NCI-H2196 (cell line): ENCODE measurements at regions not wholly inside any gene's neighbourhood (a gene's known extent, or its start where the extent isn't known, plus 50 kb on each side); places are given as distances from the start of the nearest gene placed in this dataset.

Source experiments
- DNase-seq: peaks from one replicate; lab custom pipeline; 2025; ENCODE audit not compliant: unreplicated experiment; lab: John Stamatoyannopoulos, UW

GRCh38 chr18:77733292-77733903, 483.8 kb downstream of the GALR1 start:
- no peak for DNase-seq

GRCh38 chr18:77736842-77737241, 487.2 kb downstream of the GALR1 start:
- DNase-seq, result no peak

DNA sequence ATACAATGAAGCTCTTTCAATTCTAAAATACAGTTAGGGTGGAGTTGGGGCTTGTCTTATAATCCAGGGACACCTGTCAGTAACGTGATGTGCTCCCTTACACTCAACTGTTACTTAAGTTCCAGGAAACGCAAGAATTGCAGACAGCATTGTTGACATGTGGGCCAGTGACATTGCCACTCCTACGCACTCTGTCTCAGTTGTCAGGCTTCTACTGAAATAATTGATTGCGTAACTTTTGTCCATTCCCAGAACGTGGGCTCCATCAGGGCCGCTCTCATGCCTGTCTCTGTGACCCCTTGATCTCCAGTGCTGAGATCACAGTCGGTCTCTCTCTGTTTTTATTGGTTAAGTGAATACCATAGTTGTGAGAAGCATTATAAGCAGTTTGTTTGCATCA, 487.8 kb downstream of the GALR1 start:
- no peak for DNase-seq

GRCh38 chr18:77749089-77749488, 499.4 kb downstream of the GALR1 start:
- peak; percentile 21 for DNase-seq

GRCh38 chr18:77750006-77750405, 500.4 kb downstream of the GALR1 start:
- DNase-seq, result no peak

- DNase-seq, result no peak
Observed at GRCh38 chr18:77754475-77755044, 504.9 kb downstream of the GALR1 start.

DNA sequence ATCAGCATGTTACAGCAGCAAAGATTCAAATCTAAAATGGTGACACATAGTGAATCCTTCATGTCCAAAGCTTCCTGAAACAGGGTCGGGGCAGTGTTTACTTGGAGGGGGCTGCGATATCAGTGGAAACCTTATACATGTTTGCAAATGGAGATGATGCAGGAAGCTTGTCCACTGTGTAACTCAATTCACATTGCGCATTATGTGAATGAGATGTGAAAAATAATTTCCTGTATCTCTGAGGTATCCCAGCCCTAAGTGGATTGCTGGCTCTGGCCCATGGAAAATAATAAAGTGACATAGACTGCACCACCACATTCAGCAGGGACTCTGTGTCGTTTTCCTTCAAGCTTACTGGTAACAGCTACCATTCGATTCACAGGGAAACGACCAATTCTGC, 505.5 kb downstream of the GALR1 start:
- DNase-seq, result no peak

- no peak for DNase-seq
Observed at GRCh38 chr18:77761332-77761731, 511.7 kb downstream of the GALR1 start.

DNA sequence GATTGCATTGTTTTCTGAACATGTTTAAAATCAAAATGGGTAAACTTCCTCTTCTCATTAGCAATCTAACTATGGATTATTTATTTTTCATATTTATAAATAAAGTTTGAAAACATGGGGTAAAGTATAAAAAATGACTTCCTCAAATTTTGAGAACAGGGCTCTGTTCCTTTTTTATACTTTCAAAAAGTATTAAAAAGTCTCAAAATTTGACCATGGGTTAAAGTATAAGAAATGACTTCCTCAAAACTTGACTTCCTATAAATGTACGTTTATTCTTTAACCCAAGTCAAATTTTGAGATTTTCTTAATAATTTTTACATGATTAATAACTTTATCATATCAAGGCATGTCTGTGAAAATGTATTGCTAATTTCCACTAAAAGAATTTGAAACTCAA, 512.4 kb downstream of the GALR1 start:
- no peak for DNase-seq

GRCh38 chr18:77762642-77763041, 513.0 kb downstream of the GALR1 start:
- no peak for DNase-seq

DNA sequence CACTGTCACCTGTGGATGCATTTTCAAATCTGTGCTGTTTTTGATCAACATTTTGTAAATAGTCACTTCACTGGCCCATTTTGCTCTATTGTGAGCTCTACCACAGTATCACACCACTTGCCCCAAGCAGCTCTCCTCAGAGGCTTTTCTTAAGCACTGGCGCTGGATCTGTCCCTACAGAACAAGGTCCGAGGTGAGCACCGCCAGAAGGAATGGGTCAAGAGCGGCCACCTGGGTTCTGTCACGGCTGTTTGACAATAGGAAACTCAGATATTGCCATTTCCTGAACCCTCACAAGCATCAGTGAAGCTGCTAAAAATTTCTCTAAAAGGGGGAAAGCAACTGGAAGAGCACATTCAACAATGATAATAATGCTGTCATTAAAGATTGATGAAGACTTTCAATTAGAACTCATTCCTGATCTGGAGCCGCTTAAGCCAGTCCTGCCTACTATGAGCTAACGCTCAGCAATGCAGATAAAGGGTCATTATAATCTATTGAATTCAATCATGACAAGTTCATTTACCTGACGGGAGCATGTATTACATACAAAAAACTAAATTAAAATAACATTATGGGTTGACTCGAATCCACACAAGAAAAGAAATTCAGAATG, 514.0 kb downstream of the GALR1 start:
- DNase-seq, result no peak

GRCh38 chr18:77765468-77765867, 515.8 kb downstream of the GALR1 start:
- DNase-seq, result peak; percentile 68

GRCh38 chr18:77766421-77766820, 516.8 kb downstream of the GALR1 start:
- DNase-seq, result no peak

DNA sequence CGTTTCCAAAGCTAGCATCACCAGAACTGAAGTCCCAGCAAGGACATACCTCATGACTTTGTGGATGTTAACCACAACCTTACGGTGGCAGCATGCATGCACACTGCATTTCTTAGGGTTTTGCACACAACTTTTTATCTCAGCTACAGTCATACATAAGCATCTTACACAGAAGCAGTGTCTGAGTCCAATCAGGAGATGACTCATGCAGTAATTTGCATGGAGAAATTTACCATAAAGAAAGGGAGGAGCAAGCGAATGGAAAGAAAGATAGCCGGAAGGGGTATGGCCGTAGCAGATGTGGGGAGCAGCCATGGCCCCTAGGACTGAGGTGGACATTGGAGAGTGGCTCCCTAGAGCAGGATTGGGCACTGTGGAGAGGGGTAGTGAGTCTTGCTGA, 522.5 kb downstream of the GALR1 start:
- no peak for DNase-seq

GRCh38 chr18:77776104-77776503, 526.5 kb downstream of the GALR1 start:
- DNase-seq, result no peak

GRCh38 chr18:77777163-77777562, 527.5 kb downstream of the GALR1 start:
- DNase-seq, result no peak

DNA sequence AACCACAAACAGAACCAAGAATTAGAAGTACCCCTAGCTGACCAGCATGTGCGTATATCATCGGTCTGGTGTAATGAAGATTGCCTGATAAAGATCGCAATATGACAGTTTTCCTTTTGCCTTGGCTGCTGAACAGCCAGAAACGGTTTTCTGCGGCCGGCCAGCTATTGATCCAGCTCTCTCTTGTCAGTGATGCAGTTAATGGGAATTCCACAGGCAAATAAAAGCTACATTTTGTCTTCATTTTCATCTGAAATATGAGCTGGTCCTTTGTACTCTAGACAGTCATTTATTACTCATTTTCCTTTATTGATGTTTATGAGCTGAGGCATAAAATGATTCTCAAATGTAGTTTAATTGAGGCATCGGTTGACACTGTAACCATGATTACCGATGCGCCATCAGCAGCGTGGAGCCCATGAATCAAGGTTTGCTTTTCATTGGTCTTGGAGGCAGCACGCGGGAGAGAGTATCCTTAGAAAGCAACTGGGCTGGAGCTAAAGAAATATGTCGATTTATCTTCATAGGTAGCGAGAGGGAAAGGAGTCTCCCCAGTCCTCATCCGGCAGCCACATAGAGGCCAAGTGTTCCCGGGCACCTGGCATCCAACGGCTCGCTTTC, 535.2 kb downstream of the GALR1 start:
- DNase-seq, result no peak

- DNase-seq, result no peak
Observed at GRCh38 chr18:77785415-77785975, 535.8 kb downstream of the GALR1 start.

GRCh38 chr18:77803024-77803423, 553.4 kb downstream of the GALR1 start:
- DNase-seq, result no peak

DNA sequence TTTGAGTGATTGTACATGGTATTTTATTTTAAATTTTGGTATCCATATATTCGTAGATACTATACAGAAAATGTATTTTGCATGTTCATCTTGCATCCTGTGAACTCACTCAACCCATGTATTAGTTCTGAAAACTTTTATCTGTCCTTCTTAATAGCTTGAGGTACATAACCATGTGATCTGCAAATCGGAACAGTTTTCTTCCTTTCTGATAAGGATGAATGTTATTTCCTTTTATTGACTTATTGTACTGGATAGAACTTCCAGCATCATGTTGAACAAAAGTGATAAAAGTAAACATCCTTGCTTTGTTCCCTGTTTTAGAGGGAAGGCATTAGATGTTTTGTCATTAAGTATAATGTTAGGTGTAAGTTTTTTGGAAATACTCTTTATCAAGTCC, 554.7 kb downstream of the GALR1 start:
- no peak for DNase-seq

DNA sequence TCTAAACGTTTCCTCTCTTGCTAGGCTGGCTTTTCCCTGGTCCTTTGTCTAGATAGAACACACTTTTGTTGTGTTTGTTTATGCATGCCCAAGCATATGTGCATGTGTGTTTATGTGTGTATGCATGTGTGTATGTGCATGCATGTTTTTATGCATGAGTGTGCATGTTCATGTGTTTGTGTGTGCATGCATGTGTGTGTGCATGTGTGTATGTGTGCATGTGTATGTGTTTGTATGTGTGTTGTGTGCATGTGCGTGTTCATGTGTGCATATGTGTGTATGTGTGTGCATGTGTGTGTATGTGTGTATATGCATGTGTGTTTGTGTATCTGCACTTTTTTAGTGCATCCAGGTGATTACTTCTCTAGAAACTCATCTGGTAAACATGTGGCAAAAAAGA, 558.0 kb downstream of the GALR1 start:
- no peak for DNase-seq

GRCh38 chr18:77811503-77811902, 561.9 kb downstream of the GALR1 start:
- peak; percentile 73 for DNase-seq
